SK-N-SH (cell line): ENCODE measurements at regions not wholly inside any gene's neighbourhood (a gene's known extent, or its start where the extent isn't known, plus 50 kb on each side); places are given as distances from the start of the nearest gene placed in this dataset.

Experiments used
- CTCF ChIA-PET: fragments of 300-600, 350-600 bp; formaldehyde crosslinking; extraction: SDS; loops from one replicate; lab custom pipeline; 2021; lab: Yijun Ruan, JAX
- POLR2A ChIA-PET: fragments of 350-600 bp; sonication (Branson Sonifier 250); formaldehyde crosslinking; extraction: SDS; loops from one replicate; lab custom pipeline; 2020; ENCODE audit warnings: antibody characterized with exemption, inconsistent platforms; lab: Yijun Ruan, JAX
- DNase-seq: peaks from one replicate; pipeline ENCODE4 v3.0.0; 2012
- H2AFZ ChIP-seq: fragments of 200-600 bp; sonication (generic); 2 replicates; pipeline ENCODE4 v1.8.1; 2016; ENCODE audit warnings: antibody characterized with exemption, mild to moderate bottlenecking, low read depth
- H3F3A ChIP-seq: fragments of 200-600 bp; sonication (generic); replicated peaks from 2 replicates; pipeline ENCODE3; 2016; ENCODE audit warnings: antibody characterized with exemption, mild to moderate bottlenecking; ENCODE audit not compliant: insufficient read depth
- H3K27ac ChIP-seq, 2 experiments: fragments of 200-500 bp in 1 of 2; fragments of 200-600 bp in 1 of 2; sonication (Bioruptor generic) in 1 of 2; sonication (generic), shearing (Covaris generic) in 1 of 2; 2 replicates each; pipeline versions ENCODE4 v1.5.1 to v1.6.1; 2014 to 2016; ENCODE audit warnings: low read depth in 2 of 2, inconsistent platforms in 1 of 2, low read length in 1 of 2, mild to moderate bottlenecking in 1 of 2, mixed read lengths in 1 of 2
- H3K27me3 ChIP-seq: fragments of 200-600 bp; sonication (generic), shearing (Covaris generic); 2 replicates; pipeline ENCODE4 v1.6.1; 2016; ENCODE audit warnings: mixed run types; ENCODE audit not compliant: insufficient read depth
- H3K36me3 ChIP-seq, 2 experiments: fragments of 200-500 bp in 1 of 2; fragments of 200-600 bp in 1 of 2; sonication (Bioruptor generic) in 1 of 2; sonication (generic) in 1 of 2; replicated peaks in 1 of 2; 2 replicates each; pipeline versions ENCODE3 to v1.5.1; 2014 to 2016; ENCODE audit warnings: low read length in 1 of 2, mild to moderate bottlenecking in 1 of 2; ENCODE audit not compliant: insufficient read depth in 2 of 2, control insufficient read depth in 1 of 2
- H3K4me1 ChIP-seq, 2 experiments: fragments of 200-500 bp in 1 of 2; fragments of 200-600 bp in 1 of 2; sonication (Bioruptor generic) in 1 of 2; sonication (generic), shearing (Covaris generic) in 1 of 2; 2 replicates each; pipeline versions ENCODE4 v1.5.1 to v1.6.1; 2014 to 2016; ENCODE audit warnings: low read depth in 1 of 2, low read length in 1 of 2, mixed run types in 1 of 2; ENCODE audit not compliant: insufficient read depth in 2 of 2, control insufficient read depth in 1 of 2
- H3K4me2 ChIP-seq: fragments of 200-600 bp; sonication (generic), shearing (Covaris generic); 2 replicates; pipeline ENCODE4 v1.6.1; 2017; ENCODE audit warnings: mixed run types
- H3K4me3 ChIP-seq, 2 experiments: fragments of 200-500 bp in 1 of 2; fragments of 200-600 bp in 1 of 2; sonication (Bioruptor generic) in 1 of 2; sonication (generic), shearing (Covaris generic) in 1 of 2; 2 replicates each; pipeline versions ENCODE4 v1.5.1 to v1.8.1; 2014 to 2016; ENCODE audit warnings: low read depth in 2 of 2, inconsistent platforms in 1 of 2, low read length in 1 of 2, mild to moderate bottlenecking in 1 of 2, mixed read lengths in 1 of 2, moderate library complexity in 1 of 2
- H3K79me2 ChIP-seq: fragments of 200-600 bp; sonication (generic); 2 replicates; pipeline ENCODE4 v1.8.1; 2017; ENCODE audit warnings: mild to moderate bottlenecking; ENCODE audit not compliant: insufficient read depth
- H3K9ac ChIP-seq: fragments of 200-600 bp; sonication (generic); 2 replicates; pipeline ENCODE4 v1.6.1; 2017; ENCODE audit warnings: mixed run types
- H3K9me2 ChIP-seq: fragments of 200-600 bp; sonication (generic); 2 replicates; pipeline ENCODE4 v1.6.1; 2017; ENCODE audit warnings: mixed run types
- H3K9me3 ChIP-seq: fragments of 200-600 bp; sonication (generic); 2 replicates; pipeline ENCODE4 v1.6.1; 2017; ENCODE audit warnings: mixed run types, mild to moderate bottlenecking, moderate library complexity
- H4K20me1 ChIP-seq: fragments of 200-600 bp; sonication (generic); 2 replicates; pipeline ENCODE4 v1.6.1; 2017; ENCODE audit warnings: mild to moderate bottlenecking, mixed run types; ENCODE audit not compliant: insufficient read depth
- CHD2 ChIP-seq: fragments of 150-350 bp; IDR thresholded peaks from 2 replicates; pipeline ENCODE4 v1.6.1; 2018; ENCODE audit warnings: low read length; ENCODE audit not compliant: partially characterized antibody
- EP300 ChIP-seq, 2 experiments: IDR thresholded peaks; 2 replicates each; pipeline versions ENCODE4 v1.4.0 to v1.6.1; 2012; ENCODE audit warnings: borderline replicate concordance in 1 of 2, low read depth in 1 of 2, low read length in 1 of 2
- EZH2phosphoT487 ChIP-seq: fragments of 200-600 bp; sonication (generic); IDR thresholded peaks from 2 replicates; pipeline ENCODE4 v1.6.1; 2017; ENCODE audit warnings: low read depth, mixed run types, mild to moderate bottlenecking, antibody characterized with exemption, moderate library complexity, borderline replicate concordance
- FOXJ3 ChIP-seq: sonication (generic); formaldehyde crosslinking; IDR thresholded peaks from 2 replicates; pipeline ENCODE4 v1.5.1; 2020; ENCODE audit warnings: mild to moderate bottlenecking, missing genetic modification reagents
- FOXM1 ChIP-seq: IDR thresholded peaks from 2 replicates; pipeline ENCODE4 v1.4.0; 2012; ENCODE audit warnings: low read depth, mild to moderate bottlenecking
- GATA2 ChIP-seq: sonication (generic); formaldehyde crosslinking; IDR thresholded peaks from 2 replicates; pipeline ENCODE4 v1.5.0; 2020; ENCODE audit warnings: mild to moderate bottlenecking, missing genetic modification reagents
- JUND ChIP-seq: IDR thresholded peaks from 2 replicates; pipeline ENCODE4 v1.4.0; 2012
- POLR2AphosphoS5 ChIP-seq: IDR thresholded peaks from 2 replicates; pipeline ENCODE4 v1.6.1; 2012; ENCODE audit warnings: low read depth, low read length
- RCOR1 ChIP-seq: fragments of 150-350 bp; IDR thresholded peaks from 2 replicates; pipeline ENCODE4 v1.6.1; 2017; ENCODE audit warnings: antibody characterized with exemption, low read length
- RFX5 ChIP-seq: IDR thresholded peaks from 2 replicates; pipeline ENCODE4 v1.6.1; 2012; ENCODE audit warnings: mild to moderate bottlenecking, improper control_type of control experiment, low read length
- SIN3A ChIP-seq: IDR thresholded peaks from 2 replicates; pipeline ENCODE4 v1.6.1; 2012; ENCODE audit warnings: low read depth, mild to moderate bottlenecking, low read length, moderate library complexity, borderline replicate concordance
- SMC3 ChIP-seq: IDR thresholded peaks from 2 replicates; pipeline ENCODE4 v1.6.1; 2012; ENCODE audit warnings: low read depth, low read length, improper control_type of control experiment
- TCF12 ChIP-seq: IDR thresholded peaks from 2 replicates; pipeline ENCODE4 v1.4.0; 2012
- TEAD4 ChIP-seq: IDR thresholded peaks from 2 replicates; pipeline ENCODE4 v1.4.0; 2012; ENCODE audit warnings: mild to moderate bottlenecking, borderline replicate concordance; ENCODE audit not compliant: insufficient read depth
- YY1 ChIP-seq: IDR thresholded peaks from 2 replicates; pipeline ENCODE4 v1.4.0; 2012; ENCODE audit warnings: low read depth, mild to moderate bottlenecking
- WGBS: methylation state at CpG from one replicate; pipeline ENCODE4 v1.1.6; 2017; ENCODE audit warnings: low lambda C conversion rate; 5-methylcytosine and 5-hydroxymethylcytosine counted together
- TF ChIP-seq, protein P1 (sequence below): fragments of 200-600 bp; sonication (generic); IDR thresholded peaks from 2 replicates; pipeline ENCODE4 v1.6.1; 2017; ENCODE audit warnings: antibody characterized with exemption, mild to moderate bottlenecking, moderate library complexity
- TF ChIP-seq, protein P2 (sequence below): fragments of 150-350 bp; IDR thresholded peaks from 2 replicates; pipeline ENCODE4 v1.6.1; 2017; ENCODE audit warnings: antibody characterized with exemption, low read length, low read depth, borderline replicate concordance
- TF ChIP-seq, protein P3 (sequence below): IDR thresholded peaks from 2 replicates; pipeline ENCODE4 v1.4.0; 2012; ENCODE audit warnings: low read depth
- TF ChIP-seq, protein P4 (sequence below): IDR thresholded peaks from 2 replicates; pipeline ENCODE4 v1.6.1; 2012; ENCODE audit warnings: mild to moderate bottlenecking, low read depth, low read length, moderate library complexity
- TF ChIP-seq, protein P5 (sequence below): IDR thresholded peaks from 2 replicates; pipeline ENCODE4; 2012

DNA sequence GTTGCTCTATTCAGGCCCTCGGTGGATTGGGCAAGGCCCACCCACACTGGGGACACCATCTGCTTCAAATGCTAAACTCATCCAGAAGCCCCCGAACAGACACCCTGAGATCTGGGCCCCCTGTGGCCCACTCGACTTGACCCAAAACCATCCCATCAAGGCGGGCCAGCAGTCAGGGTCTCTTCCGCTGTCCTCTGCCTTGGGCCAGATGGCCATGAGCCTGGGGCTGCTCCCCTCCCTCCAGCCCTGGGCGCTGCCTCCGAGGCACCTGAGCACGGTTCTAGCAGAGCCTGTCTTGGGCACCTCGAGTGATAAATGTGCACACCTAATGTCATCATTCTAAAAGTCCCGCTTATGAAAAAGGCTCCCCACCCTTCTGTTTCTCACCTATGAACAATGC, 449.4 kb downstream of the TCERG1L start (continued):
- no peak for TF ChIP-seq FOXJ3 (CRISPR knock-in tag)
- TF ChIP-seq, protein P1, sequence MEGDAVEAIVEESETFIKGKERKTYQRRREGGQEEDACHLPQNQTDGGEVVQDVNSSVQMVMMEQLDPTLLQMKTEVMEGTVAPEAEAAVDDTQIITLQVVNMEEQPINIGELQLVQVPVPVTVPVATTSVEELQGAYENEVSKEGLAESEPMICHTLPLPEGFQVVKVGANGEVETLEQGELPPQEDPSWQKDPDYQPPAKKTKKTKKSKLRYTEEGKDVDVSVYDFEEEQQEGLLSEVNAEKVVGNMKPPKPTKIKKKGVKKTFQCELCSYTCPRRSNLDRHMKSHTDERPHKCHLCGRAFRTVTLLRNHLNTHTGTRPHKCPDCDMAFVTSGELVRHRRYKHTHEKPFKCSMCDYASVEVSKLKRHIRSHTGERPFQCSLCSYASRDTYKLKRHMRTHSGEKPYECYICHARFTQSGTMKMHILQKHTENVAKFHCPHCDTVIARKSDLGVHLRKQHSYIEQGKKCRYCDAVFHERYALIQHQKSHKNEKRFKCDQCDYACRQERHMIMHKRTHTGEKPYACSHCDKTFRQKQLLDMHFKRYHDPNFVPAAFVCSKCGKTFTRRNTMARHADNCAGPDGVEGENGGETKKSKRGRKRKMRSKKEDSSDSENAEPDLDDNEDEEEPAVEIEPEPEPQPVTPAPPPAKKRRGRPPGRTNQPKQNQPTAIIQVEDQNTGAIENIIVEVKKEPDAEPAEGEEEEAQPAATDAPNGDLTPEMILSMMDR = no peak

DNA sequence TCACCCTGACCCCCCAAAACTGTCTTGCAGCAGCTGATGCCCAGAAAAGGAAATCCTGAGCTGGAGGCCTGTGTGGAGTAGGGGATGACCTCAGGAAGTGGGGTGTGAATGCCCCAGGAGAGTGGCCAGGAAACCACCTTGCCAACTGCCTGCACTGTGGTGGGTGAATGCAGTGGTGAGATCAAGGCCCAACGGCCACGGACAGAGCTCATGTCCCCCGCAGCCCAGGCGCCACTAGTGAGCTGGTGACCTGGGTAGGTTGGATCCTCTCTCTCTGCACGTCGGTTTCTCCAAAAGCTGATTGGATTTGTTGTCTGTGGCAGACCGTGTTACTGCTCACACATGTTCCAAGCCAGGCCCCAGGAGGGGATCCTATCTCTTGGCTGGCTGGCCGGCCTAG, 448.9 kb downstream of the TCERG1L start:
- no peak overlapping the region for H3K9ac ChIP-seq
- ChIA-PET POLR2A (no interaction called here), CTCF (no interaction called here)
- no peak overlapping the region for H2AFZ ChIP-seq
- whole genome bisulfite sequencing = 57% methylated on average over 4 of the region's 8 CpGs
- H3K9me2 ChIP-seq = no peaks in the 10 kb centered on the region
- TF ChIP-seq, protein P2, sequence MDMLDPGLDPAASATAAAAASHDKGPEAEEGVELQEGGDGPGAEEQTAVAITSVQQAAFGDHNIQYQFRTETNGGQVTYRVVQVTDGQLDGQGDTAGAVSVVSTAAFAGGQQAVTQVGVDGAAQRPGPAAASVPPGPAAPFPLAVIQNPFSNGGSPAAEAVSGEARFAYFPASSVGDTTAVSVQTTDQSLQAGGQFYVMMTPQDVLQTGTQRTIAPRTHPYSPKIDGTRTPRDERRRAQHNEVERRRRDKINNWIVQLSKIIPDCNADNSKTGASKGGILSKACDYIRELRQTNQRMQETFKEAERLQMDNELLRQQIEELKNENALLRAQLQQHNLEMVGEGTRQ = no peak
- no peak for TF ChIP-seq JUND
- TF ChIP-seq, protein P3, sequence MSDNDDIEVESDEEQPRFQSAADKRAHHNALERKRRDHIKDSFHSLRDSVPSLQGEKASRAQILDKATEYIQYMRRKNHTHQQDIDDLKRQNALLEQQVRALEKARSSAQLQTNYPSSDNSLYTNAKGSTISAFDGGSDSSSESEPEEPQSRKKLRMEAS = no peak
- TF ChIP-seq SIN3A = no peak
- no peak for TF ChIP-seq EP300 (IDR thresholded peaks at IDR 0.05; ENCODE audit: borderline replicate concordance in 1 of 2, low read depth in 1 of 2, low read length in 1 of 2)
- TF ChIP-seq, protein P1 = no peak
- TF ChIP-seq POLR2AphosphoS5 = no peak
- TF ChIP-seq, protein P4, sequence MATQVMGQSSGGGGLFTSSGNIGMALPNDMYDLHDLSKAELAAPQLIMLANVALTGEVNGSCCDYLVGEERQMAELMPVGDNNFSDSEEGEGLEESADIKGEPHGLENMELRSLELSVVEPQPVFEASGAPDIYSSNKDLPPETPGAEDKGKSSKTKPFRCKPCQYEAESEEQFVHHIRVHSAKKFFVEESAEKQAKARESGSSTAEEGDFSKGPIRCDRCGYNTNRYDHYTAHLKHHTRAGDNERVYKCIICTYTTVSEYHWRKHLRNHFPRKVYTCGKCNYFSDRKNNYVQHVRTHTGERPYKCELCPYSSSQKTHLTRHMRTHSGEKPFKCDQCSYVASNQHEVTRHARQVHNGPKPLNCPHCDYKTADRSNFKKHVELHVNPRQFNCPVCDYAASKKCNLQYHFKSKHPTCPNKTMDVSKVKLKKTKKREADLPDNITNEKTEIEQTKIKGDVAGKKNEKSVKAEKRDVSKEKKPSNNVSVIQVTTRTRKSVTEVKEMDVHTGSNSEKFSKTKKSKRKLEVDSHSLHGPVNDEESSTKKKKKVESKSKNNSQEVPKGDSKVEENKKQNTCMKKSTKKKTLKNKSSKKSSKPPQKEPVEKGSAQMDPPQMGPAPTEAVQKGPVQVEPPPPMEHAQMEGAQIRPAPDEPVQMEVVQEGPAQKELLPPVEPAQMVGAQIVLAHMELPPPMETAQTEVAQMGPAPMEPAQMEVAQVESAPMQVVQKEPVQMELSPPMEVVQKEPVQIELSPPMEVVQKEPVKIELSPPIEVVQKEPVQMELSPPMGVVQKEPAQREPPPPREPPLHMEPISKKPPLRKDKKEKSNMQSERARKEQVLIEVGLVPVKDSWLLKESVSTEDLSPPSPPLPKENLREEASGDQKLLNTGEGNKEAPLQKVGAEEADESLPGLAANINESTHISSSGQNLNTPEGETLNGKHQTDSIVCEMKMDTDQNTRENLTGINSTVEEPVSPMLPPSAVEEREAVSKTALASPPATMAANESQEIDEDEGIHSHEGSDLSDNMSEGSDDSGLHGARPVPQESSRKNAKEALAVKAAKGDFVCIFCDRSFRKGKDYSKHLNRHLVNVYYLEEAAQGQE = no peak
- TF ChIP-seq GATA2 (CRISPR knock-in tag) = no peak
- TF ChIP-seq TCF12 = no peak
- TF ChIP-seq EZH2phosphoT487 = no peak
- TF ChIP-seq, protein P5, sequence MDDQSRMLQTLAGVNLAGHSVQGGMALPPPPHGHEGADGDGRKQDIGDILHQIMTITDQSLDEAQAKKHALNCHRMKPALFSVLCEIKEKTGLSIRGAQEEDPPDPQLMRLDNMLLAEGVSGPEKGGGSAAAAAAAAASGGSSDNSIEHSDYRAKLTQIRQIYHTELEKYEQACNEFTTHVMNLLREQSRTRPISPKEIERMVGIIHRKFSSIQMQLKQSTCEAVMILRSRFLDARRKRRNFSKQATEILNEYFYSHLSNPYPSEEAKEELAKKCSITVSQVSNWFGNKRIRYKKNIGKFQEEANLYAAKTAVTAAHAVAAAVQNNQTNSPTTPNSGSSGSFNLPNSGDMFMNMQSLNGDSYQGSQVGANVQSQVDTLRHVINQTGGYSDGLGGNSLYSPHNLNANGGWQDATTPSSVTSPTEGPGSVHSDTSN = no peak
- TF ChIP-seq RFX5 = no peak
- no peak for TF ChIP-seq YY1
- no peak for TF ChIP-seq FOXM1
- no peak for TF ChIP-seq RCOR1
- TF ChIP-seq SMC3 = no peak
- no peak for TF ChIP-seq CHD2
- no peak for TF ChIP-seq TEAD4
- H3F3A ChIP-seq = no peaks in the 10 kb centered on the region
- no peak for DNase-seq
- H3K27me3 ChIP-seq = no peaks in the 10 kb centered on the region
- H3K4me1 ChIP-seq = no peaks in the 10 kb centered on the region
- H4K20me1 ChIP-seq = no peaks in the 10 kb centered on the region
- H3K27ac ChIP-seq = no peak overlapping the region
- no peak overlapping the region for H3K4me2 ChIP-seq
- H3K36me3 ChIP-seq = no peaks in the 10 kb centered on the region
- no peaks in the 10 kb centered on the region for H3K9me3 ChIP-seq
- H3K4me3 ChIP-seq = no peak overlapping the region
- no peaks in the 10 kb centered on the region for H3K79me2 ChIP-seq
